PFSK-1 (cell line): ENCODE measurements at regions not wholly inside any gene's neighbourhood (a gene's known extent, or its start where the extent isn't known, plus 50 kb on each side); places are given as distances from the start of the nearest gene placed in this dataset.

ENCODE experiments used
- FOXP2 ChIP-seq: optimal IDR thresholded peaks from 2 replicates; pipeline ENCODE3; 2011; ENCODE audit warnings: borderline replicate concordance, control low read depth, inconsistent platforms; ENCODE audit not compliant: insufficient read depth; ENCODE audit errors: extremely low read length, extremely low read depth
- POLR2AphosphoS5 ChIP-seq: IDR thresholded peaks from 2 replicates; pipeline ENCODE4 v1.6.1; 2012; ENCODE audit warnings: low read depth, mild to moderate bottlenecking, control low read depth, low read length, moderate library complexity
- REST ChIP-seq, 2 experiments: IDR thresholded peaks; 2 replicates each; pipeline versions ENCODE4 v1.6.1 to v1.8.0; 2011 to 2012; ENCODE audit warnings: low read depth in 2 of 2, low read length in 2 of 2, control low read depth in 1 of 2, inconsistent platforms in 1 of 2, mild to moderate bottlenecking in 1 of 2, moderate library complexity in 1 of 2; ENCODE audit not compliant: insufficient read depth in 1 of 2
- SIN3A ChIP-seq: IDR thresholded peaks from 2 replicates; pipeline ENCODE4 v1.6.1; 2012; ENCODE audit warnings: mild to moderate bottlenecking, low read length, moderate library complexity, borderline replicate concordance; ENCODE audit not compliant: insufficient read depth
- TAF1 ChIP-seq: IDR thresholded peaks from 2 replicates; pipeline ENCODE4 v1.6.1; 2012; ENCODE audit warnings: low read length, control low read depth, borderline replicate concordance; ENCODE audit not compliant: insufficient read depth

DNA sequence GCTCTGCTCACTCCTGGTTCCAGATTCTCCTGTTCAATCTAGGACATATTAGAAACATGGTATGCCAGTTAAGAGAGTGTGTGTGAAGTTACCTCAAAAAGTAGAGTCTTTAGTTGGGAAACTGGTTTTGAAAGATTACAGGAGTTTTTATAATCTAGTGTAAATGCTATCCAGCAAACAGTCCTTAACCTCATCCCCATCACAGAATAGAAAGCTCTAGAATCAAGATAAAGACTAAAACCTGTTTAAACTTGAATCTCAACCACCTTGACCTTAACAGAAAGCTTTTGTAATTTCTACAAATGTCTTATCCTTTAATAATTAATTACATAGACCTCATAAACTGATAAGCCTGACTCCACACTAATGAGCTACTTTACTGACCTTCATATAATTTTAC is 1288.7 kb upstream of the SORCS1 start:
- TF ChIP-seq FOXP2 (no peak), SIN3A (no peak), TAF1 (no peak), POLR2AphosphoS5 (no peak), REST (IDR thresholded peaks at IDR 0.05; ENCODE audit: insufficient read depth in 1 of 2, low read depth in 2 of 2, low read length in 2 of 2) (no peak)

DNA sequence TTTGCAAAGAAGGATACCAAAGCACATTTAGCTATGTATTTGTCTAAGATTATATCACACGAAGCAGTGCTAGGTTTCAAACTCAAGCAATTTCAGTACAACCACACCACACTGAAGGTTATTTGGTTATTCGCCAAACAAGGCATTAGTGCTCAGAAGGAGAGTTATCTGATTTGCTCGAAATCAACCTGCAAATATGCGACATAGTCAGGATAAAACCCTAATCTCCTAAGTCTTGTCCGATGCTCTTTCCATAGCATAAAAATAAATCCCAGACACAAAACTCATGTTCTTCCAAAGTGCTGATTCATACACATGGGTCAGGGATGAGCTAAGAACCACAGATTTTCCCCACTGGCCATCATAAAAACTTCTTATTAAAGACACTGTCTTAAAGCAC is 1288.0 kb upstream of the SORCS1 start:
- no peak for TF ChIP-seq FOXP2
- TF ChIP-seq TAF1: no peak
- TF ChIP-seq REST (IDR thresholded peaks at IDR 0.05; ENCODE audit: insufficient read depth in 1 of 2, low read depth in 2 of 2, low read length in 2 of 2): no peak
- no peak for TF ChIP-seq SIN3A
- TF ChIP-seq POLR2AphosphoS5: no peak

GRCh38 chr10:108450280-108450679 is 1285.8 kb upstream of the SORCS1 start:
- no peak for TF ChIP-seq POLR2AphosphoS5
- no peak for TF ChIP-seq FOXP2
- TF ChIP-seq REST (IDR thresholded peaks at IDR 0.05; ENCODE audit: insufficient read depth in 1 of 2, low read depth in 2 of 2, low read length in 2 of 2): no peak
- TF ChIP-seq TAF1: no peak
- no peak for TF ChIP-seq SIN3A

DNA sequence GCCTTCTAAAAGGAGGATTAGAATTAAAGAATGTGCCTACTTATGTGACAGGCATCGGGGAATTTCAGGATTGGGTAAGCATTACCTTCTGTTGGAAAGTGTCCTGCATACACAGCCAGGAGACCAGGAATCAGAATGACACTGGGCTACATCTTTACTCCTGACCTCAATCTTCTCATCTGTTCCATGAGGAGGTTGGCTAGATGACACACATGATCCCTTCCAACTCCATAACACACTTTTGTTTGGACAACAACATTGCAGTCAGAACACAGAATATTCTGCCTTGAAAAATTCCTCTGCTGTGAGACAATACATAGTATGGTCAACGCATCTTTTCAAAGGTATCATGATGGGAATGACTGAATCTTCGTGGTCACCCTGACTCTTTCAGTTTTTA is 1281.2 kb upstream of the SORCS1 start:
- TF ChIP-seq FOXP2: no peak
- no peak for TF ChIP-seq SIN3A
- TF ChIP-seq REST (IDR thresholded peaks at IDR 0.05; ENCODE audit: insufficient read depth in 1 of 2, low read depth in 2 of 2, low read length in 2 of 2): no peak
- TF ChIP-seq TAF1: no peak
- no peak for TF ChIP-seq POLR2AphosphoS5

- TF ChIP-seq FOXP2 (no peak), POLR2AphosphoS5 (no peak), TAF1 (no peak), REST (IDR thresholded peaks at IDR 0.05; ENCODE audit: insufficient read depth in 1 of 2, low read depth in 2 of 2, low read length in 2 of 2) (no peak), SIN3A (no peak)
Measured at GRCh38 chr10:108443636-108444035, 1279.1 kb upstream of the SORCS1 start.
